ENCODE measurements at regions not wholly inside any gene's neighbourhood (a gene's known extent, or its start where the extent isn't known, plus 50 kb on each side); places are given as distances from the start of the nearest gene placed in this dataset.
"Not testable (repeated sequence)": the region's sequence is repeated elsewhere in the genome, so short reads cannot be mapped to it uniquely, and the experiment has no call there.

- no peak overlapping the region for H3K4me3 ChIP-seq (ENCODE audit: low read depth, low read length)
- TF ChIP-seq CTCF (IDR thresholded peaks at IDR 0.05; ENCODE audit: low read depth, low read length) (no peak), POLR2A (IDR thresholded peaks at IDR 0.05; ENCODE audit: extremely low read depth, insufficient read length) (no peak), MYC (IDR thresholded peaks at IDR 0.05; ENCODE audit: low read depth, low read length) (no peak), MAX (IDR thresholded peaks at IDR 0.05; ENCODE audit: low read depth, low read length) (no peak)
- DNase-seq (ENCODE audit: low read depth), result no peak
Observed at GRCh38 chr7:96558093-96558492, 151.6 kb downstream of the SEM1 start.

GRCh38 chr7:96557598-96557997 is 152.0 kb downstream of the SEM1 start:
- DNase-seq (ENCODE audit: low read depth); H3K4me3 ChIP-seq (ENCODE audit: low read depth, low read length): not testable (repeated sequence)

- no peak for DNase-seq (ENCODE audit: low read depth)
- no peak overlapping the region for H3K4me3 ChIP-seq (ENCODE audit: low read depth, low read length)
- TF ChIP-seq MYC (IDR thresholded peaks at IDR 0.05; ENCODE audit: low read depth, low read length), result no peak
- TF ChIP-seq MAX (IDR thresholded peaks at IDR 0.05; ENCODE audit: low read depth, low read length), result no peak
- TF ChIP-seq POLR2A (IDR thresholded peaks at IDR 0.05; ENCODE audit: extremely low read depth, insufficient read length), result no peak
- TF ChIP-seq CTCF (IDR thresholded peaks at IDR 0.05; ENCODE audit: low read depth, low read length), result no peak
Observed at GRCh38 chr7:96548664-96549063, 161.0 kb downstream of the SEM1 start.

GRCh38 chr7:96547371-96547811 is 162.3 kb downstream of the SEM1 start:
- H3K4me3 ChIP-seq (ENCODE audit: low read depth, low read length), result no peak overlapping the region
- DNase-seq (ENCODE audit: low read depth), result no peak
- TF ChIP-seq MYC (IDR thresholded peaks at IDR 0.05; ENCODE audit: low read depth, low read length) (no peak), POLR2A (IDR thresholded peaks at IDR 0.05; ENCODE audit: extremely low read depth, insufficient read length) (no peak), CTCF (IDR thresholded peaks at IDR 0.05; ENCODE audit: low read depth, low read length) (no peak), MAX (IDR thresholded peaks at IDR 0.05; ENCODE audit: low read depth, low read length) (no peak)

- no peak for TF ChIP-seq MAX (IDR thresholded peaks at IDR 0.05; ENCODE audit: low read depth, low read length)
- no peak for TF ChIP-seq MYC (IDR thresholded peaks at IDR 0.05; ENCODE audit: low read depth, low read length)
- no peak for TF ChIP-seq CTCF (IDR thresholded peaks at IDR 0.05; ENCODE audit: low read depth, low read length)
- no peak for TF ChIP-seq POLR2A (IDR thresholded peaks at IDR 0.05; ENCODE audit: extremely low read depth, insufficient read length)
- no peak for DNase-seq (ENCODE audit: low read depth)
Observed at GRCh38 chr7:96546426-96546825, 163.2 kb downstream of the SEM1 start.

GRCh38 chr7:96539471-96539870 is 170.2 kb downstream of the SEM1 start:
- TF ChIP-seq MYC (IDR thresholded peaks at IDR 0.05; ENCODE audit: low read depth, low read length), result no peak
- no peak overlapping the region for H3K4me3 ChIP-seq (ENCODE audit: low read depth, low read length)
- DNase-seq (ENCODE audit: low read depth), result no peak

More at GRCh38 chr7:96546426-96546825, 163.2 kb downstream of the SEM1 start:
- no peak overlapping the region for H3K4me3 ChIP-seq (ENCODE audit: low read depth, low read length)

GRCh38 chr7:96538632-96539031 is 171.0 kb downstream of the SEM1 start:
- peak; percentile 52 for DNase-seq (ENCODE audit: low read depth)
- no peak overlapping the region for H3K4me3 ChIP-seq (ENCODE audit: low read depth, low read length)
- no peak for TF ChIP-seq MAX (IDR thresholded peaks at IDR 0.05; ENCODE audit: low read depth, low read length)
- TF ChIP-seq POLR2A (IDR thresholded peaks at IDR 0.05; ENCODE audit: extremely low read depth, insufficient read length), result no peak
- no peak for TF ChIP-seq CTCF (IDR thresholded peaks at IDR 0.05; ENCODE audit: low read depth, low read length)
- no peak for TF ChIP-seq MYC (IDR thresholded peaks at IDR 0.05; ENCODE audit: low read depth, low read length)

Measured in NB4 (cell line).